HepG2 (cell line): ENCODE measurements at regions not wholly inside any gene's neighbourhood (a gene's known extent, or its start where the extent isn't known, plus 50 kb on each side); places are given as distances from the start of the nearest gene placed in this dataset.

Source experiments
- HNF4G ChIP-seq, 2 experiments: sonication (generic) in 1 of 2; formaldehyde crosslinking in 1 of 2; IDR thresholded peaks; 2 replicates each; pipeline versions ENCODE4 v1.4.0 to v1.6.1; 2011 to 2020; ENCODE audit warnings: borderline replicate concordance in 2 of 2, low read depth in 2 of 2, mild to moderate bottlenecking in 2 of 2, low read length in 1 of 2, missing genetic modification reagents in 1 of 2, moderate library complexity in 1 of 2
- POLR2A ChIP-seq, 2 experiments: IDR thresholded peaks; 2 replicates each; pipeline ENCODE4 v1.6.1; 2011; ENCODE audit warnings: low read depth in 2 of 2, low read length in 2 of 2, mild to moderate bottlenecking in 1 of 2, moderate library complexity in 1 of 2; ENCODE audit not compliant: insufficient read depth in 1 of 2
- SMARCC2 ChIP-seq: fragments of 450-650 bp; IDR thresholded peaks from 2 replicates; pipeline ENCODE4 v1.6.1; 2017; ENCODE audit warnings: antibody characterized with exemption, mild to moderate bottlenecking

GRCh38 chr11:86889001-86889341, 66.2 kb downstream of the FZD4 start:
- TF ChIP-seq POLR2A (IDR thresholded peaks at IDR 0.05; ENCODE audit: insufficient read depth in 1 of 2, low read depth in 2 of 2, low read length in 2 of 2) (no peak), SMARCC2 (no peak), HNF4G (IDR thresholded peaks at IDR 0.05; ENCODE audit: borderline replicate concordance, low read depth, low read length) (no peak), HNF4G (CRISPR knock-in tag; IDR thresholded peaks at IDR 0.05; ENCODE audit: borderline replicate concordance, low read depth) (no peak)
